LNCAP (cell line): ENCODE measurements at regions not wholly inside any gene's neighbourhood (a gene's known extent, or its start where the extent isn't known, plus 50 kb on each side); places are given as distances from the start of the nearest gene placed in this dataset.

ENCODE experiments used
- CTCF ChIP-seq: fragments of 450-650 bp; IDR thresholded peaks from 2 replicates; pipeline ENCODE4 v1.5.1; 2017; ENCODE audit warnings: mild to moderate bottlenecking

GRCh38 chr20:53743607-53744260 lies 150.1 kb upstream of the ZNF217 start:
- no peak for TF ChIP-seq CTCF

- TF ChIP-seq CTCF = no peak
Measured at GRCh38 chr20:53742685-53743081, 149.0 kb upstream of the ZNF217 start.

- TF ChIP-seq CTCF = no peak
Measured at GRCh38 chr20:53741726-53742028, 148.0 kb upstream of the ZNF217 start.

- no peak for TF ChIP-seq CTCF
Measured at GRCh38 chr20:53739799-53740785, 146.5 kb upstream of the ZNF217 start.

- no peak for TF ChIP-seq CTCF
Measured at GRCh38 chr20:53738945-53739798, 145.5 kb upstream of the ZNF217 start.

GRCh38 chr20:53738039-53738944 lies 144.7 kb upstream of the ZNF217 start:
- no peak for TF ChIP-seq CTCF
